T1000 (cell line): ENCODE measurements at regions not wholly inside any gene's neighbourhood (a gene's known extent, or its start where the extent isn't known, plus 50 kb on each side); places are given as distances from the start of the nearest gene placed in this dataset.
"Not testable (repeated sequence)": the region's sequence is repeated elsewhere in the genome, so short reads cannot be mapped to it uniquely, and the experiment has no call there.

Source experiments
- DNase-seq: peaks from one replicate; lab custom pipeline; 2025; ENCODE audit warnings: mixed read lengths; lab: John Stamatoyannopoulos, UW

DNA sequence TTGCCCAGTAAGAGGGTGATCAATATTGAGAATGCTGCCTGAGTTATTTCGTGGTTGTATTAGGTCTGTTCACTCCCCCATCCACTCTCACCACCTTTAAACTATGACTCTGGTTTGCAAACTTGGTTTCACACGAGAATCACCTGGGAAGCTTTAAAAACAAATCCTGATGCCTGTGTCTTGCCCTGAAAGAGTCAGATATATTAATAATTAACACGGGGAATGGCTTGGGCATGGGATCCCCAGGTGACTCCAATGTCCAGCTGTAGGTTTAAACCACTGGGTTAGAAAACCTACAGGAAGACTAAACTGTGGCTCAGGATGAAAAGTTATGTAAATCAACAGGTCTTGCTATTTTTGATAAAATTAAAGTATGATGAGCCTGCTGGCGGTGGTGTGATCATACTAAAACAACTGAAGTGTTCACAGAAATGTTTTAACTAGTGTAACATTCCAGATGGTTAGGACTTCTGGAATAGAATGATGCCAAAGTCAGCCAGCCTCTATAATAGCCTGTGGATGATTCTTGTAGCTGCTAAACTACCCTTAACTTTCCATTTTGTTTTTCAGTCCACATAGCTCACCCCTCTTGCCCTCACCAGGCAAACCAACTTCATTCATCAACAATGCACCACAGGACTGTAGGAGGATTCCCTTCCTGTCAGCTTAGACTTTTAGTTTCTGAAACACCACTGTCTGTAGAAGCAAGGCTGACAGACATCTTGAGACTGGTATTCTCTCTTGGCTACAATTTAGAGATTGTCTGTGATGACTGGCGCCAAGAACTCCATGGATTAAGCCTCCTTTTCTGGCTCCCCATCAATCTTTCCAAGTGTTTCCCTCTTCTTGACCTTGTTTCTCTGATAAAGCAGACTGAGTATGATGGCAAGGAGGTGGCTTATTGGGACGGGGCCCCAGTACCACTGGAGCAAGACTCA, 119.1 kb upstream of the ADAMTS9 start:
- DNase-seq = no peak

DNA sequence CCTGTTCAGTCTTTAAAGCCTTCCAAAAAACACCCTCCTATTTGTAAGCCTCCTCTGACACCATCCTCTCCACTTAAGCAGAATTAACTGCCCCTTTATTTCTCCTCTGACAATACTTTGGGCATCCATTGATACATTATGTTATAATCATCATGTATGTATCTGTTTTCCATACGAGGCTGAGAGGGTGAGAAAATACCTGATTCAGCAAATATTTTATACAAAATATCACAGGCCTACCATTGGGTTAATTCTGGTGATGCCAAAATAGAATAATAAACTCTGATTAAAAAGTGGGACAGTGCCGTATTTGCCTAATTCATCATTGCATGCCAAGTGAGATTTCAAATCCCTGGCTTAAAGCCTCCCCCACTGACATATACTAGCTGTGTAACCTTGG, 118.2 kb upstream of the ADAMTS9 start:
- no peak for DNase-seq

DNA sequence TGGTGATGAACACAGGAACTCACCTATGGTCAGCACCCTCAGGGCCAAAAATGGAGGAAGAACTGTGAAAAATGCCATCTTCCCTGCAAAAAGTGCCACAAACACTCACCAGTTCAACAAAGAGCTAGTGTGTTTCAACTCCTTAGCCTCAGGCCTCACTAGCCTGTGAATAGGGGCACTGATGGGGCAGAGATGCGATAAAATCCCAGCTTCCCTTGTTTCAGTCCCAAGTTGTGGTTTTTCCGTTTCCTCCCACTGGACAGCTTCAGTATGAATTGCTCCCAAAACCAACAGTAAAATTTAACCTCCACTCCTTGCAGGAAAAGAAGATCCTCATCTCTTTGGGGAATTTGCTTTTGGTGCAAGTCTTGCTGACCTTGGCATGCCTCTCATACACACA, 117.4 kb upstream of the ADAMTS9 start:
- no peak for DNase-seq

DNA sequence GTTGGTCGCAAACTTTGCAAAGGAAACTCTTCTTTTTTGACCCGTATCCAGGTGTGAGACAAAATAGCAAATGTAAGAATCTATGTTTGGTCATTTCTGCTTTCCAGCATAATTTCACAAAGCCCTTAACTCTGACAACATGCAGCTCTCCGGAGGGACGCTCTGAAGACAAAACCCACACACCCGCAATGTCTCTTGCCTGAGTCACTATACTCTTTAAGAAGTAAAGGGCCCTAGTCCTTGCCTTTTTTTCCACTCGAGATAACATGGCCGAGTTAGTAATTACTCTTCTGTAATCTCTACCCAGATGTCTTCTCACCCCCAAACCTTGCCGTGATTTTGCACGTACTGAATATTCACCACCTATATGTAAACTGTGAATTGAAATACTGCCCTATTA, 115.7 kb upstream of the ADAMTS9 start:
- DNase-seq = no peak

DNA sequence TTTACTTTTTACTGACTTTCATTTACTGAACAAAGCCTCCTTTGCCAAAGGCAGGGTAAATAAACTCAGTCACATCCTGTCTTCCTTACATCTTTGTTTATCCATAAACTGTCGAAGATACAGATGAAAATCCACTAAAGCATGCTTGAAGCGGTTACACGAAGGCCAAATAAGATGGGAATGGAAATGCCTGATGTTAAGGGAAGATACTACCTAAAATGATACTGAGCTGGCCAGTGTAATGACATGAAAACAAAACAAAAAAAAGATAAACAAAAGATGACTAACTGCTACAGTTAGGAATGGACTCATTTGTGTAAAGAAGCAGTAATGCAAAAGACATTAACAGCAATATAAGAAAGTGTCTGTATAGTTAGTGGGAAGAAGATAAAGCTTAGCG, 114.7 kb upstream of the ADAMTS9 start:
- no peak for DNase-seq

DNA sequence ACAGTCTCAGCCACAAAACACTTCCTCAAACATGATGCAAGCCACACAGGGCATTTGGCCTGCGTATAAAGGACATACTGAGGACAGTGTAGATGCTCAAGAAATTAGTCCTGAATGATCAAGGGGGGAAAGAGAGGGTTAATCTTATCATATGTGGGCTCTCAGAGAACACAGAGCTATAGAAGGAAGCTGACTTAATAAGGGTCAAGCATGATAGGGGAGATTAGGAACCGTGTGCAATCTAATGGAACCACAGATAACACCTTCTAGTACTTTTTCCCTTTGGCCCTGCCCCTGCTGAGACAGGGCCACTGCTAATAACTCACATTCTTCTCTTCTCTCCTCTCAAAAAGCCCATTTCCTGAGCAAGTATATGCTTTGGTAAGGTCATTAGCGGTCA, 114.1 kb upstream of the ADAMTS9 start:
- no peak for DNase-seq

GRCh38 chr3:64799606-64800005, 111.8 kb upstream of the ADAMTS9 start:
- DNase-seq = no peak

GRCh38 chr3:64798316-64798715, 110.5 kb upstream of the ADAMTS9 start:
- no peak for DNase-seq

GRCh38 chr3:64796607-64797399, 109.0 kb upstream of the ADAMTS9 start:
- DNase-seq = no peak

DNA sequence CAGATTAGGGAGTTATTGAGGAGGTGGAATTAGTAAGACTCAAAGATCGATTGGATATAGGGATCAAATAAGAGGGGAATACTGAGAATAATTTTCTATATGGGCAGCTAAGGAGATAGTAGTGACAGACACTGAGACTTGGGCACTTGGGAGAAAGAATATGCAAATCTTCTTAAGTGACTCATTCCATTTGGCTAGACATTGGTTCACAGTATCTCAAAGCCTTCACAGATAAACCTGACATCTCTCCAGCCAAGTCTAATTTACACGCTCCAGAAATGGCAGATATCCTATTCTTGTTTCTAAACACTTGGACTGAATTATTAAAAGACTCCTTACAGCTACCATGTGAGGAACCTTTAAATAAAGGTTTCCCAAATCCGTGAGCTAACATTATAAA, 104.6 kb upstream of the ADAMTS9 start:
- DNase-seq = no peak

GRCh38 chr3:64789111-64789510, 101.3 kb upstream of the ADAMTS9 start:
- no peak for DNase-seq

- DNase-seq = no peak
These were observed 95.4 kb upstream of the ADAMTS9 start for GRCh38 chr3:64783200-64783599.

GRCh38 chr3:64780923-64781322, 93.1 kb upstream of the ADAMTS9 start:
- not testable (repeated sequence) for DNase-seq

DNA sequence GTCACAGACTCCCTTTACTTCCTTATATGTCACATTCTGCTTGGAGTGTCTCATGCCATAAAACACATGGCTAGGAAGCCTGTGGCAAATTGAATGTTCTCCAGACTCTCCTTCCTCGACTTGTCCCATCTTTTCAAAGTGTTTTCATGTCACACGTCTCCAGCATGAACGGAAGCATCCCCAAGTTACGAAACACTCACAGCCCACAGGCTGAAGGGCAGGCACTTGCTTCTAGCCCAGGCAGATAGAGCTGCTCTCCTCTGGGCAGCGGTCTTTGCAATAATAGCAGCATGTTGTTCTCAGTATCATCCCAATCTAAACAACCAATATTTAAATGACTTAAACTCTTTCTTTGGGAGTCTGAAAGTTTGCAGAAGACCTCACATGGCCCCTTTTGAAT, 85.3 kb upstream of the ADAMTS9 start:
- no peak for DNase-seq

- DNase-seq = no peak
These were observed 78.6 kb upstream of the ADAMTS9 start for GRCh38 chr3:64766440-64766839.

DNA sequence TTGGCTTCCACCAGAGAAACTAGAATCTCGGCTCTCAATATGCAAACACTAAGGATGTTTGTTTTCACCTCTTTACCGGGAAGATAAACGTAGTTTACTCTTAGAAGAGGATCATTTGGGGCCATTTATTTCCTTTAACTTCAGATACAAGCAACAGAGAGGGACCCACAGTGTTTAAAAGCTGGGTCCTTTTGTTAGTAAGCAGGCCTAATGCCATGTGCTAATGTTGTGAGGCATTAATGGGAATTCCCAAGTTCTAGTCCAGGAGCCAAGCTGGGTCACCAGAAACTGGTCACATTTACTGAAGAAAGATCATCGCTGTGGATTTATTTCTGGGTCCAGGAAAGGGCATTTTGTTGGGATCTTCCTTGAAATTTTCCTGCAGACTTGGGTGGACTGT, 78.1 kb upstream of the ADAMTS9 start:
- DNase-seq = no peak

DNA sequence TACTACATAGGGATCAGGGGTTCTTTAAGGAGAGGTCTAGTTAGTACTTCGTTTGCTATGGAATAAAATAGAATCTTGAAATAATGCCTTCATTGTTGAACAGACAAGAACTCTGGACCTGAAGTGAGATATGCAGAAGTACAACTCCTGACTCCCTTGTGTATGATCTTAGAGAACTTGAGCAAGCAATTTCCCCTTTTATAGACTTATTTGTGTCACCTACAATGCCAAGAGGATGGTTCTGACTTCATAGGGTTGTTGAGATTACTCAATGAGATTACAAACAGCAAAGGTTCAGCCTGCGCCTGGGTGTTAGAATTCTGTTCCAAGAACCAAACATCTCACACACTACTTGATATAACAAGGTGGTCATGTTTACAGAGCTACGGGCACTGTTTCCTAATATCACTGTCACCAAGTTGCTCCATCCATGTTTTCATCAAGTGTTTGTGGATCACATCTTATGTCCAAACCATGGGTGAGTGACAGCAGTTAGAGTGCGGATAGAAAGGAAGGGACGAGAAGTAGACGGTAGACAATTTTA, 76.7 kb upstream of the ADAMTS9 start:
- no peak for DNase-seq

GRCh38 chr3:64763980-64764379, 76.2 kb upstream of the ADAMTS9 start:
- DNase-seq = no peak

- DNase-seq = no peak
These were observed 73.9 kb upstream of the ADAMTS9 start for GRCh38 chr3:64761729-64762128.

- DNase-seq = no peak
These were observed 72.5 kb upstream of the ADAMTS9 start for GRCh38 chr3:64760258-64760657.

DNA sequence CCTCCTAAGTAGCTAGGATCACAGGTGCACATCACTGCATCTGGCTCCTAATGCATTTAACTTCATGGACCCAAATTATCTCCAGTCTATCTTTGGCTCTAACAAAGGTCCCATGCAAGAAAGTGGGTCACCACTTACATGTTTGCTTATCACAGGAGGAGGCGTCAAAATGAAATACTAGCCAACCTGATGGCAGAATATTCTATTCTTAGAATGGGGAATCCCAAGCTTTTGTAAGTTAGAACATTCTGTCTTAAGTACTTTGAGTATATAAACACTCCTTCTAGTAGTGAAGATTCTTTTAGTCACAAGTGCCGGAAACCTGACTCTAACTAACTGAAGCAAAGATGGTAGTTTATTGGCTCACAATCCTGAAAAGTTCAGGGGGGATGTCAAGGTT, 72.0 kb upstream of the ADAMTS9 start:
- DNase-seq = no peak

GRCh38 chr3:64756398-64756986, 68.7 kb upstream of the ADAMTS9 start:
- DNase-seq = no peak
